ENCODE measurements at regions not wholly inside any gene's neighbourhood (a gene's known extent, or its start where the extent isn't known, plus 50 kb on each side); places are given as distances from the start of the nearest gene placed in this dataset.

DNA sequence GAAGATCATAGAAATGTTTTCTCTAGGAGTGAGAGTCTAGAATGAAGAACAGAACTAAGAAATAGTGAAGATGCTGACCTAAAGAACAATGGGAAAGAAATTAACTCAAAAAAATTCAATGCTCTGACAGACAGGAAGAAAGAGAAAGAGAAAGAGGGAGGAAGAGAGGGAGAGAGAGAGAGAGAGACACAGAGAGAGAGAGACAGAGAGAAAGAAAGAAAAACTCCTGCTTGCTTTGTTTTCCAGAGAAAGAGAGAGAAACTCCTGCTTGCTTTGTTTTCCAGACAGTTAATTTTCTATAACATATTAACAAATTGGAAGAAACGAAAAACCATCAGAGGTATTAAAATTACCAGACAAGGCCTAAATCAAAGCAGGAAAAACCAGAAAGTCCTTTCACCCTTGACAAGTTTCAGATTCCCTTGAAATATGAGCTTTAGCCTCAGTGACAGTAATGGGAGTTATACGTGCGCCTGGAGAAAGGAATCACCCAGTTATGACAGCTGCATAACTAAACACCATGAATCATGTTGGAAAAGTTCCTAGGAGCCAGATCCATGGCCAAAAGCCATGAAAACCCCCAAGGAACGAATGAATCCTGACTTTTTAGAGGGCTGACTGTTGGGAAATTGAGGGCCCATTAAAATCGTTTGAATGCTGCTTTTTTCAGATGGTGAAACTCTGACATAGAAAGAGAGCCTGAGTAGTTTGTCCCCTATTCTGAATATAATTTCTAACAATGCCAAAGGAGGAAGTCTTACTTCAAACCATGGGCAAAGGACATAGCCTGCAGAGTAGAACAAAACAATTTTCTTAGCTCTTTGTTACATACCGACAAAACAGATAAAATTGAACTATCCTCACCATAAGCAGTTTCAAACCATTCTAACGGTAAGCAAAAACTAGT is 228.6 kb upstream of the CHST9 start:
- DNase-seq = peak in 2 of 3 donors; percentile 3 to 47
- no peaks in the 10 kb centered on the region for H3K4me1 ChIP-seq (ENCODE audit: control insufficient read depth in 5 of 5, insufficient read depth in 5 of 5, low read length in 5 of 5)
- H3K4me3 ChIP-seq = no peak overlapping the region
- H3K9ac ChIP-seq (ENCODE audit: insufficient read depth in 1 of 2, low read length in 2 of 2) = no peak overlapping the region
- no peaks in the 10 kb centered on the region for H3K27me3 ChIP-seq (ENCODE audit: control insufficient read depth in 3 of 3, insufficient read depth in 3 of 3, low read length in 2 of 3)
- no peak overlapping the region for H3K27ac ChIP-seq (ENCODE audit: low read depth in 1 of 2, low read length in 1 of 2)
- TF ChIP-seq, protein P1, sequence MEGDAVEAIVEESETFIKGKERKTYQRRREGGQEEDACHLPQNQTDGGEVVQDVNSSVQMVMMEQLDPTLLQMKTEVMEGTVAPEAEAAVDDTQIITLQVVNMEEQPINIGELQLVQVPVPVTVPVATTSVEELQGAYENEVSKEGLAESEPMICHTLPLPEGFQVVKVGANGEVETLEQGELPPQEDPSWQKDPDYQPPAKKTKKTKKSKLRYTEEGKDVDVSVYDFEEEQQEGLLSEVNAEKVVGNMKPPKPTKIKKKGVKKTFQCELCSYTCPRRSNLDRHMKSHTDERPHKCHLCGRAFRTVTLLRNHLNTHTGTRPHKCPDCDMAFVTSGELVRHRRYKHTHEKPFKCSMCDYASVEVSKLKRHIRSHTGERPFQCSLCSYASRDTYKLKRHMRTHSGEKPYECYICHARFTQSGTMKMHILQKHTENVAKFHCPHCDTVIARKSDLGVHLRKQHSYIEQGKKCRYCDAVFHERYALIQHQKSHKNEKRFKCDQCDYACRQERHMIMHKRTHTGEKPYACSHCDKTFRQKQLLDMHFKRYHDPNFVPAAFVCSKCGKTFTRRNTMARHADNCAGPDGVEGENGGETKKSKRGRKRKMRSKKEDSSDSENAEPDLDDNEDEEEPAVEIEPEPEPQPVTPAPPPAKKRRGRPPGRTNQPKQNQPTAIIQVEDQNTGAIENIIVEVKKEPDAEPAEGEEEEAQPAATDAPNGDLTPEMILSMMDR (IDR thresholded peaks at IDR 0.05; ENCODE audit: control extremely low read depth, extremely low read depth) = no peak
- H3K36me3 ChIP-seq (ENCODE audit: control insufficient read depth in 4 of 4, insufficient read depth in 4 of 4, low read length in 4 of 4) = no peaks in the 10 kb centered on the region
- ATAC-seq (ENCODE audit: insufficient read depth, low FRiP score) = peak; percentile 69
- no peaks in the 10 kb centered on the region for H3K9me3 ChIP-seq (ENCODE audit: control insufficient read depth in 4 of 4, insufficient read depth in 3 of 4, low read length in 3 of 4)
- 56 to 70% methylated on average over 7 of the region's 7 CpGs for WGBS, 2 donors

DNA sequence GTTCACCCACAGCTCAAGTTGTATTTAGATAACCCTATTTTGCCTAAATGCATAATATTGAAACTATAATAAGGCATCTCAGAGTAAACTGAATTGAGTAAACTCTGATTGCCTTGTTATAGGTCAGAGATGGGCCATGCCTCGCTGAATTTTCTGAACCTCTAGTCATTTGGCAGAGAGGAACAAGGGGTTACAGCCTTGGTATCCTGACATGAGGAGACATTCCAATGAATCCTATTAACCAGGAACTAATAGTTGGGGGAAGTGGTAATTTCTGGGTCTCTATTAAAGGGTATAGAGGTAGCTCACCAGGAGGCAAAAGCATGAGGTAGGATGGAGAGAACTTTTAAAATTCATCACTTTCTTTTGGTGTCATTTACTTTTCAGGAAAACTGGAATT is 227.4 kb upstream of the CHST9 start:
- TF ChIP-seq, protein P1 (IDR thresholded peaks at IDR 0.05; ENCODE audit: control extremely low read depth, extremely low read depth) = no peak
- Histone ChIP-seq H3K27me3 (ENCODE audit: control insufficient read depth in 3 of 3, insufficient read depth in 3 of 3, low read length in 2 of 3) (no peaks in the 10 kb centered on the region), H3K4me3 (no peak overlapping the region), H3K9me3 (ENCODE audit: control insufficient read depth in 4 of 4, insufficient read depth in 3 of 4, low read length in 3 of 4) (no peaks in the 10 kb centered on the region), H3K4me1 (ENCODE audit: control insufficient read depth in 5 of 5, insufficient read depth in 5 of 5, low read length in 5 of 5) (no peaks in the 10 kb centered on the region), H3K27ac (ENCODE audit: low read depth in 1 of 2, low read length in 1 of 2) (no peak overlapping the region), H3K9ac (ENCODE audit: insufficient read depth in 1 of 2, low read length in 2 of 2) (no peak overlapping the region), H3K36me3 (ENCODE audit: control insufficient read depth in 4 of 4, insufficient read depth in 4 of 4, low read length in 4 of 4) (no peaks in the 10 kb centered on the region)
- 76 to 84% methylated on average over 1 of the region's 1 CpG for WGBS, 2 donors
- DNase-seq (no peak), ATAC-seq (ENCODE audit: insufficient read depth, low FRiP score) (no peak)

GRCh38 chr18:27411911-27412310 is 226.8 kb upstream of the CHST9 start:
- no peaks in the 10 kb centered on the region for H3K9me3 ChIP-seq (ENCODE audit: control insufficient read depth in 4 of 4, insufficient read depth in 3 of 4, low read length in 3 of 4)
- 72 to 73% methylated on average over 2 of the region's 2 CpGs for WGBS, 2 donors
- H3K36me3 ChIP-seq (ENCODE audit: control insufficient read depth in 4 of 4, insufficient read depth in 4 of 4, low read length in 4 of 4) = no peaks in the 10 kb centered on the region
- H3K27me3 ChIP-seq (ENCODE audit: control insufficient read depth in 3 of 3, insufficient read depth in 3 of 3, low read length in 2 of 3) = no peaks in the 10 kb centered on the region
- H3K27ac ChIP-seq (ENCODE audit: low read depth in 1 of 2, low read length in 1 of 2) = no peak overlapping the region
- H3K9ac ChIP-seq (ENCODE audit: insufficient read depth in 1 of 2, low read length in 2 of 2) = no peak overlapping the region
- ATAC-seq (ENCODE audit: insufficient read depth, low FRiP score) (no peak), DNase-seq (no peak)
- TF ChIP-seq, protein P1 (IDR thresholded peaks at IDR 0.05; ENCODE audit: control extremely low read depth, extremely low read depth) = no peak
- no peak overlapping the region for H3K4me3 ChIP-seq
- no peaks in the 10 kb centered on the region for H3K4me1 ChIP-seq (ENCODE audit: control insufficient read depth in 5 of 5, insufficient read depth in 5 of 5, low read length in 5 of 5)

All from lung (tissue), 11 donors.